Stimulated activated CD4-positive, alpha-beta T cell treated with anti-CD3 and anti-CD28 coated beads, Interleukin-4, amount 100 ng/mL, for 24 hours (primary cell): ENCODE measurements at regions not wholly inside any gene's neighbourhood (a gene's known extent, or its start where the extent isn't known, plus 50 kb on each side); places are given as distances from the start of the nearest gene placed in this dataset.
"Not testable (repeated sequence)": the region's sequence is repeated elsewhere in the genome, so short reads cannot be mapped to it uniquely, and the experiment has no call there.

Source experiments
- DNase-seq: peaks from one replicate; pipeline ENCODE4 v3.0.0-alpha.2; 2020

- DNase-seq: no peak
These were observed 448.7 kb upstream of the MYT1L start for GRCh38 chr2:2779727-2780126.

GRCh38 chr2:2777876-2778275 lies 446.8 kb upstream of the MYT1L start:
- no peak for DNase-seq

- DNase-seq: no peak
These were observed 446.1 kb upstream of the MYT1L start for GRCh38 chr2:2777213-2777612.

GRCh38 chr2:2775018-2775417 lies 443.9 kb upstream of the MYT1L start:
- no peak for DNase-seq

- DNase-seq: no peak
These were observed 442.6 kb upstream of the MYT1L start for GRCh38 chr2:2773692-2774091.

- not testable (repeated sequence) for DNase-seq
These were observed 442.0 kb upstream of the MYT1L start for GRCh38 chr2:2773080-2773479.

- DNase-seq: no peak
These were observed 440.8 kb upstream of the MYT1L start for GRCh38 chr2:2771721-2772411.

GRCh38 chr2:2769481-2770431 lies 438.7 kb upstream of the MYT1L start:
- DNase-seq: no peak

GRCh38 chr2:2768476-2768875 lies 437.4 kb upstream of the MYT1L start:
- no peak for DNase-seq

GRCh38 chr2:2767837-2768236 lies 436.8 kb upstream of the MYT1L start:
- DNase-seq: no peak

GRCh38 chr2:2765839-2766495 lies 434.9 kb upstream of the MYT1L start:
- no peak for DNase-seq

- DNase-seq: no peak
These were observed 434.2 kb upstream of the MYT1L start for GRCh38 chr2:2765176-2765800.

GRCh38 chr2:2764739-2765138 lies 433.7 kb upstream of the MYT1L start:
- no peak for DNase-seq

- DNase-seq: no peak
These were observed 432.9 kb upstream of the MYT1L start for GRCh38 chr2:2764001-2764355.

GRCh38 chr2:2763351-2764000 lies 432.4 kb upstream of the MYT1L start:
- DNase-seq: no peak

- DNase-seq: no peak
These were observed 431.8 kb upstream of the MYT1L start for GRCh38 chr2:2762913-2763312.

- DNase-seq: no peak
These were observed 431.3 kb upstream of the MYT1L start for GRCh38 chr2:2762166-2762908.

GRCh38 chr2:2758793-2759367 lies 427.8 kb upstream of the MYT1L start:
- no peak for DNase-seq

GRCh38 chr2:2757764-2758163 lies 426.7 kb upstream of the MYT1L start:
- DNase-seq: no peak

- no peak for DNase-seq
These were observed 425.8 kb upstream of the MYT1L start for GRCh38 chr2:2756886-2757285.

- DNase-seq: no peak
These were observed 424.9 kb upstream of the MYT1L start for GRCh38 chr2:2755990-2756389.

- no peak for DNase-seq
These were observed 423.9 kb upstream of the MYT1L start for GRCh38 chr2:2754940-2755339.
